ENCODE measurements at regions not wholly inside any gene's neighbourhood (a gene's known extent, or its start where the extent isn't known, plus 50 kb on each side); places are given as distances from the start of the nearest gene placed in this dataset.

DNA sequence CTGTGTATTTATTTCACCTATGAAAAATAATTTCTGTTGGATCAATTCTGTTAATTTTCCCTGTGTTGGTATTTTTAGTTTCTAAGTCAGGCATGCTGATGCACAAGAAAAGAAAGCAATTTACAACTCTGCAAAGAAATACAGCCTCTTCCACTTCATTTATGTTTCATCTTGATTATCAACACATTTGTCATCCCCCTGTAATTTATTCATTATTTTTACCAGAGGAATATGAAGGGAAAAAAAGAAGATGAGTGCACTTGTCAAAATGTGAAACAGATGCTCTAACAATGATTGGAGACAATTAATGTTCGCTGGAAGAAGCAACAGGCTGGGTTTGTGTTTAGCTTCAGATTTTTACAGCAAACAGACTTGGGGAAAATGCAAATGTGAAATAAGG, 958.5 kb upstream of the SEL1L start:
- no peak overlapping the region for H3K4me3 ChIP-seq (replicated peaks; ENCODE audit: low read depth, low read length)
- no peak for DNase-seq (ENCODE audit: low read depth)
- TF ChIP-seq, protein P1, sequence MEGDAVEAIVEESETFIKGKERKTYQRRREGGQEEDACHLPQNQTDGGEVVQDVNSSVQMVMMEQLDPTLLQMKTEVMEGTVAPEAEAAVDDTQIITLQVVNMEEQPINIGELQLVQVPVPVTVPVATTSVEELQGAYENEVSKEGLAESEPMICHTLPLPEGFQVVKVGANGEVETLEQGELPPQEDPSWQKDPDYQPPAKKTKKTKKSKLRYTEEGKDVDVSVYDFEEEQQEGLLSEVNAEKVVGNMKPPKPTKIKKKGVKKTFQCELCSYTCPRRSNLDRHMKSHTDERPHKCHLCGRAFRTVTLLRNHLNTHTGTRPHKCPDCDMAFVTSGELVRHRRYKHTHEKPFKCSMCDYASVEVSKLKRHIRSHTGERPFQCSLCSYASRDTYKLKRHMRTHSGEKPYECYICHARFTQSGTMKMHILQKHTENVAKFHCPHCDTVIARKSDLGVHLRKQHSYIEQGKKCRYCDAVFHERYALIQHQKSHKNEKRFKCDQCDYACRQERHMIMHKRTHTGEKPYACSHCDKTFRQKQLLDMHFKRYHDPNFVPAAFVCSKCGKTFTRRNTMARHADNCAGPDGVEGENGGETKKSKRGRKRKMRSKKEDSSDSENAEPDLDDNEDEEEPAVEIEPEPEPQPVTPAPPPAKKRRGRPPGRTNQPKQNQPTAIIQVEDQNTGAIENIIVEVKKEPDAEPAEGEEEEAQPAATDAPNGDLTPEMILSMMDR (IDR thresholded peaks at IDR 0.05; ENCODE audit: low read length, missing control alignments), result no peak

GRCh38 chr14:82500222-82500621, 966.6 kb upstream of the SEL1L start:
- TF ChIP-seq, protein P1 (IDR thresholded peaks at IDR 0.05; ENCODE audit: low read length, missing control alignments), result no peak
- DNase-seq (ENCODE audit: low read depth), result no peak
- no peak overlapping the region for H3K4me3 ChIP-seq (replicated peaks; ENCODE audit: low read depth, low read length)

GRCh38 chr14:82501554-82501953, 967.9 kb upstream of the SEL1L start:
- TF ChIP-seq, protein P1 (IDR thresholded peaks at IDR 0.05; ENCODE audit: low read length, missing control alignments), result no peak
- no peak for DNase-seq (ENCODE audit: low read depth)
- no peak overlapping the region for H3K4me3 ChIP-seq (replicated peaks; ENCODE audit: low read depth, low read length)

- DNase-seq (ENCODE audit: low read depth), result no peak
- TF ChIP-seq, protein P1 (IDR thresholded peaks at IDR 0.05; ENCODE audit: low read length, missing control alignments), result no peak
- no peak overlapping the region for H3K4me3 ChIP-seq (replicated peaks; ENCODE audit: low read depth, low read length)
Measured at GRCh38 chr14:82502043-82502442, 968.4 kb upstream of the SEL1L start.

GRCh38 chr14:82504894-82505293, 971.2 kb upstream of the SEL1L start:
- H3K4me3 ChIP-seq (replicated peaks; ENCODE audit: low read depth, low read length), result no peak overlapping the region
- TF ChIP-seq, protein P1 (IDR thresholded peaks at IDR 0.05; ENCODE audit: low read length, missing control alignments), result no peak
- DNase-seq (ENCODE audit: low read depth), result no peak

DNA sequence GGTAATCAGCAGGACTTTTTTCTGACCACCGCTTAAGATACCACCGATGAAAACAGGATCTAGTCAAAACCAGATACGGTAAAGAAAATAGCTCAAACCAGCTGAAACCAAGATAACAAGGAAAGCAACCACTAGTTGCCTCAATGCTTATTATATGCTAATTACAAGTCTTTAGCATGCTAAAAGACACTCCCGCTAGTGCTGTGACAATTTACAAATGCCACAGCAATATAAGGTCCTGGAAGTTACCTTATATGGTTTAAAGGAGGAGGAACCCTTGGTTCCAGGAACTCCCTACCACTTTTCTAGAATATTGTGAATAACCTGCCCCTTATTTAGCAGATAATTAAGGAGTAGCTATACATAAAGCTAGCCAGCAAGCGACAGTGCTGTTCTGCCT, 976.4 kb upstream of the SEL1L start:
- DNase-seq (ENCODE audit: low read depth), result no peak
- H3K4me3 ChIP-seq (replicated peaks; ENCODE audit: low read depth, low read length), result no peak overlapping the region
- TF ChIP-seq, protein P1 (IDR thresholded peaks at IDR 0.05; ENCODE audit: low read length, missing control alignments), result no peak

DNA sequence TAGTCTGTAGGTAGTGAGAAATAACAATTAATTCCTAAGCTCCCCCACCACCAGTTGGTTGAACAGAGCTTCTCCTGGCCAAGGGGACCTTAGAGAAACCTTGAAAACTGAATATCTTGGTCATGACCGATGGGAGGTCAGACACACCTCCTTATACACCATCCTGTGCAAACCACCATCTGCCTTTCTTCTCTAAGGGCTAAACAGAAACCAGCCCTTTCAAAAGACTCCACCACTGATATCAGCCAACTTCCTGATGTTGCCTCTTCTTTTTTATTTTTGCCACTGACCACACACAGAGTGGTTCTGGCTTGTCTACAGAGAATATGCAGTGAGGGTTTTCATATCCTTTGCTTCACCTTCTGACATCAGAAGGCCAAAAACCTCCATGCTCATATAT, 977.7 kb upstream of the SEL1L start:
- TF ChIP-seq, protein P1 (IDR thresholded peaks at IDR 0.05; ENCODE audit: low read length, missing control alignments), result no peak
- DNase-seq (ENCODE audit: low read depth), result no peak
- no peak overlapping the region for H3K4me3 ChIP-seq (replicated peaks; ENCODE audit: low read depth, low read length)

Data from fibroblast of pulmonary artery (primary cell).